ENCODE measurements at regions not wholly inside any gene's neighbourhood (a gene's known extent, or its start where the extent isn't known, plus 50 kb on each side); places are given as distances from the start of the nearest gene placed in this dataset.

DNA sequence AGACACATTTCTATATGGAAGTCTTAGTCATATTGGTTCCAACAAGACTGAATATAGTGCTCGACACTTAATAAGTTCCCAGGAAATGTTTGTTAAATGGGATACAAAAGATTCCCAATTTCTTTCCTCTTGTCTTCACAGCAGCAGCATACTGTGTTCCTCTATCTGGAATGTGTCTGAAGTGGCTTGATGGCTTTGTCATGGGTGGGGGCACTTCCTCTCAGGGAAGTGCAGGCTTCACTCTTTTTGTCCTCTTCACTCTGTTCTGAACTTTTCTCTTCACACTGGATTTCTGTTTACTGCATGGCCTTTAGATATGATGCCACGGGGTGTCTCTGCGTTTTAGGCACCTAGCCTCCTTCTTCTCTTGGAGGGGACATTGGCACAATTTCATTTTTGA is 127.7 kb upstream of the C9orf72 start (continued):
- TF ChIP-seq, protein P1, sequence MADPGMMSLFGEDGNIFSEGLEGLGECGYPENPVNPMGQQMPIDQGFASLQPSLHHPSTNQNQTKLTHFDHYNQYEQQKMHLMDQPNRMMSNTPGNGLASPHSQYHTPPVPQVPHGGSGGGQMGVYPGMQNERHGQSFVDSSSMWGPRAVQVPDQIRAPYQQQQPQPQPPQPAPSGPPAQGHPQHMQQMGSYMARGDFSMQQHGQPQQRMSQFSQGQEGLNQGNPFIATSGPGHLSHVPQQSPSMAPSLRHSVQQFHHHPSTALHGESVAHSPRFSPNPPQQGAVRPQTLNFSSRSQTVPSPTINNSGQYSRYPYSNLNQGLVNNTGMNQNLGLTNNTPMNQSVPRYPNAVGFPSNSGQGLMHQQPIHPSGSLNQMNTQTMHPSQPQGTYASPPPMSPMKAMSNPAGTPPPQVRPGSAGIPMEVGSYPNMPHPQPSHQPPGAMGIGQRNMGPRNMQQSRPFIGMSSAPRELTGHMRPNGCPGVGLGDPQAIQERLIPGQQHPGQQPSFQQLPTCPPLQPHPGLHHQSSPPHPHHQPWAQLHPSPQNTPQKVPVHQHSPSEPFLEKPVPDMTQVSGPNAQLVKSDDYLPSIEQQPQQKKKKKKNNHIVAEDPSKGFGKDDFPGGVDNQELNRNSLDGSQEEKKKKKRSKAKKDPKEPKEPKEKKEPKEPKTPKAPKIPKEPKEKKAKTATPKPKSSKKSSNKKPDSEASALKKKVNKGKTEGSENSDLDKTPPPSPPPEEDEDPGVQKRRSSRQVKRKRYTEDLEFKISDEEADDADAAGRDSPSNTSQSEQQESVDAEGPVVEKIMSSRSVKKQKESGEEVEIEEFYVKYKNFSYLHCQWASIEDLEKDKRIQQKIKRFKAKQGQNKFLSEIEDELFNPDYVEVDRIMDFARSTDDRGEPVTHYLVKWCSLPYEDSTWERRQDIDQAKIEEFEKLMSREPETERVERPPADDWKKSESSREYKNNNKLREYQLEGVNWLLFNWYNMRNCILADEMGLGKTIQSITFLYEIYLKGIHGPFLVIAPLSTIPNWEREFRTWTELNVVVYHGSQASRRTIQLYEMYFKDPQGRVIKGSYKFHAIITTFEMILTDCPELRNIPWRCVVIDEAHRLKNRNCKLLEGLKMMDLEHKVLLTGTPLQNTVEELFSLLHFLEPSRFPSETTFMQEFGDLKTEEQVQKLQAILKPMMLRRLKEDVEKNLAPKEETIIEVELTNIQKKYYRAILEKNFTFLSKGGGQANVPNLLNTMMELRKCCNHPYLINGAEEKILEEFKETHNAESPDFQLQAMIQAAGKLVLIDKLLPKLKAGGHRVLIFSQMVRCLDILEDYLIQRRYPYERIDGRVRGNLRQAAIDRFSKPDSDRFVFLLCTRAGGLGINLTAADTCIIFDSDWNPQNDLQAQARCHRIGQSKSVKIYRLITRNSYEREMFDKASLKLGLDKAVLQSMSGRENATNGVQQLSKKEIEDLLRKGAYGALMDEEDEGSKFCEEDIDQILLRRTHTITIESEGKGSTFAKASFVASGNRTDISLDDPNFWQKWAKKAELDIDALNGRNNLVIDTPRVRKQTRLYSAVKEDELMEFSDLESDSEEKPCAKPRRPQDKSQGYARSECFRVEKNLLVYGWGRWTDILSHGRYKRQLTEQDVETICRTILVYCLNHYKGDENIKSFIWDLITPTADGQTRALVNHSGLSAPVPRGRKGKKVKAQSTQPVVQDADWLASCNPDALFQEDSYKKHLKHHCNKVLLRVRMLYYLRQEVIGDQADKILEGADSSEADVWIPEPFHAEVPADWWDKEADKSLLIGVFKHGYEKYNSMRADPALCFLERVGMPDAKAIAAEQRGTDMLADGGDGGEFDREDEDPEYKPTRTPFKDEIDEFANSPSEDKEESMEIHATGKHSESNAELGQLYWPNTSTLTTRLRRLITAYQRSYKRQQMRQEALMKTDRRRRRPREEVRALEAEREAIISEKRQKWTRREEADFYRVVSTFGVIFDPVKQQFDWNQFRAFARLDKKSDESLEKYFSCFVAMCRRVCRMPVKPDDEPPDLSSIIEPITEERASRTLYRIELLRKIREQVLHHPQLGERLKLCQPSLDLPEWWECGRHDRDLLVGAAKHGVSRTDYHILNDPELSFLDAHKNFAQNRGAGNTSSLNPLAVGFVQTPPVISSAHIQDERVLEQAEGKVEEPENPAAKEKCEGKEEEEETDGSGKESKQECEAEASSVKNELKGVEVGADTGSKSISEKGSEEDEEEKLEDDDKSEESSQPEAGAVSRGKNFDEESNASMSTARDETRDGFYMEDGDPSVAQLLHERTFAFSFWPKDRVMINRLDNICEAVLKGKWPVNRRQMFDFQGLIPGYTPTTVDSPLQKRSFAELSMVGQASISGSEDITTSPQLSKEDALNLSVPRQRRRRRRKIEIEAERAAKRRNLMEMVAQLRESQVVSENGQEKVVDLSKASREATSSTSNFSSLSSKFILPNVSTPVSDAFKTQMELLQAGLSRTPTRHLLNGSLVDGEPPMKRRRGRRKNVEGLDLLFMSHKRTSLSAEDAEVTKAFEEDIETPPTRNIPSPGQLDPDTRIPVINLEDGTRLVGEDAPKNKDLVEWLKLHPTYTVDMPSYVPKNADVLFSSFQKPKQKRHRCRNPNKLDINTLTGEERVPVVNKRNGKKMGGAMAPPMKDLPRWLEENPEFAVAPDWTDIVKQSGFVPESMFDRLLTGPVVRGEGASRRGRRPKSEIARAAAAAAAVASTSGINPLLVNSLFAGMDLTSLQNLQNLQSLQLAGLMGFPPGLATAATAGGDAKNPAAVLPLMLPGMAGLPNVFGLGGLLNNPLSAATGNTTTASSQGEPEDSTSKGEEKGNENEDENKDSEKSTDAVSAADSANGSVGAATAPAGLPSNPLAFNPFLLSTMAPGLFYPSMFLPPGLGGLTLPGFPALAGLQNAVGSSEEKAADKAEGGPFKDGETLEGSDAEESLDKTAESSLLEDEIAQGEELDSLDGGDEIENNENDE (IDR thresholded peaks at IDR 0.05; ENCODE audit: low read depth, low read length), result no peak
- TF ChIP-seq ZNF316 (IDR thresholded peaks at IDR 0.05) (no peak), HMGN3 (IDR thresholded peaks at IDR 0.05; ENCODE audit: borderline replicate concordance, extremely low read depth, insufficient read length, low read depth, low read length) (no peak), CREBBP (IDR thresholded peaks at IDR 0.05; ENCODE audit: low read depth, low read length) (no peak), ZNF134 (CRISPR knock-in tag; conservative IDR thresholded peaks at IDR 0.05) (no peak), NFE2L1 (tag; IDR thresholded peaks at IDR 0.05; ENCODE audit: borderline replicate concordance, low read depth) (no peak)
- TF ChIP-seq, protein P2, sequence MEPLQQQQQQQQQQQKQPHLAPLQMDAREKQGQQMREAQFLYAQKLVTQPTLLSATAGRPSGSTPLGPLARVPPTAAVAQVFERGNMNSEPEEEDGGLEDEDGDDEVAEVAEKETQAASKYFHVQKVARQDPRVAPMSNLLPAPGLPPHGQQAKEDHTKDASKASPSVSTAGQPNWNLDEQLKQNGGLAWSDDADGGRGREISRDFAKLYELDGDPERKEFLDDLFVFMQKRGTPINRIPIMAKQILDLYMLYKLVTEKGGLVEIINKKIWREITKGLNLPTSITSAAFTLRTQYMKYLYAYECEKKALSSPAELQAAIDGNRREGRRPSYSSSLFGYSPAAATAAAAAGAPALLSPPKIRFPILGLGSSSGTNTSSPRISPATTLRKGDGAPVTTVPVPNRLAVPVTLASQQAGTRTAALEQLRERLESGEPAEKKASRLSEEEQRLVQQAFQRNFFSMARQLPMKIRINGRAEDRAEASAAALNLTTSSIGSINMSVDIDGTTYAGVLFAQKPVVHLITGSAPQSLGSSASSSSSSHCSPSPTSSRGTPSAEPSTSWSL (CRISPR knock-in tag; IDR thresholded peaks at IDR 0.05; ENCODE audit: borderline replicate concordance), result no peak

All from K562 (cell line).